ENCODE measurements at regions not wholly inside any gene's neighbourhood (a gene's known extent, or its start where the extent isn't known, plus 50 kb on each side); places are given as distances from the start of the nearest gene placed in this dataset.
"Not testable (repeated sequence)": the region's sequence is repeated elsewhere in the genome, so short reads cannot be mapped to it uniquely, and the experiment has no call there.

GRCh38 chr2:83016343-83017110 lies 1442.6 kb downstream of the SUCLG1 start:
- no peak for ATAC-seq

GRCh38 chr2:83015900-83016299 lies 1443.2 kb downstream of the SUCLG1 start:
- ATAC-seq = no peak

DNA sequence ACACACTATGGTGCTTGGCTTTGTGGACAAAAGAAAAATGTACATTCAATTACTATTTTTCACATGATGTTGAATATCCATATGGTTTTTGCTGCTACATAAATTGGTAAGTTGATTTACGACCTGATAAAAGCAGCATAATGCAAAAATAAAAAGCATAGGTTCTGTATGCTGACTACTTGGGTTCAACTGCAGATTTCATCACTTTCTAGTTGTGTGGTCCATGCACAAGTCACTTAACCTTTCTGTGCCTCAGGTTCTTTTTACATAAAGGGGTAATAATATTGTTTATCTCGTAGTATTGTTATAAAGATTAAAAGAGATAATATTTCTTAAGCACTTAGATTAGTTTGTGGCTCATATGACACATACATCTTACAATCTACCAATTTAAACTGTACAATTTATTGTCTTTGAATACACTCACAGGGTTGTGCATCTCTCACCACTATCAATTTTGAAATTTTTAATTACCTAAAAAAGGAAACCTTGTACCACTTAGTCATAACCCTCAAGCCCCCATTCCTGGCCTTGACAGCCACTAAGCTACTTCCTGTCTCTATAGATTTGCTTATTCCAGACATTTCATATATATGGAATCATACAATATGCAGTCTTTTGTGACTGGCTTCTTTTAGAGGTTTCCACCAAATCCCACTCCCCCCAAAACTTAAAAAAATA lies 1443.9 kb downstream of the SUCLG1 start:
- no peak for ATAC-seq

DNA sequence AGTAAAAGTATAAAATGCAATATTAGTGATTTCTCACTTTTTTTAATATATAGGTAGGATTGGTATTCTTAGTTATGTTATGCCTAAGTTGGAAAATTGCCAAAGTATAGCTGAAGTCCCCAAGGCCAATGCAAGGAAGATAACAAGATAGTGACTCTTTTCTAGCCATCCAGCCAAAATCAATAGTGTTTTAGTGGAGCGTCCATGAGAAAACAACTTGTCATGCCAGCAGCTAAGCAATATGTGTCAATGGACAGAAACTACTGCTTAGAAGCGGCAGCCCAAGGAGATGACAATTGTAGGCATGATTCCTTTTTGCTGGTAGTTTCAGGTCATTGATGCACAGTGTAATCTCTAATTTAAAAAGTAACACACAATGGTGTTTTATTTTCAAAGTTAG lies 1444.6 kb downstream of the SUCLG1 start:
- ATAC-seq = no peak

DNA sequence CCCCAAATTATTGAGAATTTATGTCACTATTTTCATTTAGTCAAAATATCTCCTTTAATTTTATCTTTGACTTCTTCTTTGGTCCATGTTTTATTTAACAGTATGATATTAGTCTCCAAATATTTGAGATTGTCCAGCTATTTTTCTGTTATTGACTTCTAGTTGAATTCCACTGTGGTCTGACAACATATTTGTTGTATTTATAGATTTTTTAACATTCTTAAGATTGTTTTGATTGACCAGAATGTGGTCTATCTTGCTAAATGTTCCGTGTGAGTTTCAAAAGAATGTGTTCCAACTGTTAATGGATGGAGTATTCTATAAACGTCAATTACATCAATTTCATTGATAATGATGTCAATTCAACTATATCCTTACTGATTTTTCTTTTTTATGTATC lies 1452.1 kb downstream of the SUCLG1 start:
- ATAC-seq = no peak

DNA sequence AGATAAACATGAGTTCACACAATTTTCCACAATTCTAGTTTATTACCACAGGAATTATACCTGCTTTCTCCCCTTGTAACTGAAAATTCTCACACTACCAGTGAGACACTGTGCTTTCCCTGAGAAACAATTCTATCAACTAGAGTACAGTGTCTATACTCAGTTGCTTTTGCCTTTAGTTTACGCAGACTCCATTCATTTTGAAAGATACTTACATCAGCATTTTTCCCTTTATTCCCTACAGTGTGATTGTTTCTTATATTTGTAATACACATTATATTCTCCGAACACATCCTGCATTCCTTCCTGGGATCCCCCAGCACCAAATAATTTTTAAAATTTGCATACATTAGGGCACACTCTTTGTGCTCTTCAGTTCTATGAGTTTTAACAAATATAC lies 1455.5 kb downstream of the SUCLG1 start:
- ATAC-seq = no peak

- no peak for ATAC-seq
These were observed 1456.4 kb downstream of the SUCLG1 start for GRCh38 chr2:83002706-83003105.

- no peak for ATAC-seq
These were observed 1460.3 kb downstream of the SUCLG1 start for GRCh38 chr2:82998781-82999180.

- ATAC-seq = no peak
These were observed 1462.9 kb downstream of the SUCLG1 start for GRCh38 chr2:82996217-82996616.

DNA sequence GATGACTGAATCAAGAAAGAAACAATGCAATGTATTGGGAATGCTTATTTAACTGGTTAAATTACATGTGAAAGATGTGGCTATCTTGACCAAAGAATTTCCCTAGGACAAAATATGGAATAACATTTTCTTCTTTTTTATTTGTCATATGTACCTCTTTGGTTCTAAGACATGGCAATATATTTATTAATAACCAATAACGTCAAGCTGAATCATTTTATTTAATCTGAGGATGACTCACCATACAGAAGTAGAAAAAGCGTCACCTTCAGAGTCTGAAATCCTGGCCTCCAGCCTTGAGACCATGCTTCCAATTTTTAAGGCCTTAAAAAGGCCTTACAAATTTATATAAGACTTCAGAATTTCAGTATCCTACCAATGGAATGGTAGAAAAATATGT lies 1464.9 kb downstream of the SUCLG1 start:
- no peak for ATAC-seq

GRCh38 chr2:82993609-82994008 lies 1465.5 kb downstream of the SUCLG1 start:
- peak; percentile 99 for ATAC-seq

DNA sequence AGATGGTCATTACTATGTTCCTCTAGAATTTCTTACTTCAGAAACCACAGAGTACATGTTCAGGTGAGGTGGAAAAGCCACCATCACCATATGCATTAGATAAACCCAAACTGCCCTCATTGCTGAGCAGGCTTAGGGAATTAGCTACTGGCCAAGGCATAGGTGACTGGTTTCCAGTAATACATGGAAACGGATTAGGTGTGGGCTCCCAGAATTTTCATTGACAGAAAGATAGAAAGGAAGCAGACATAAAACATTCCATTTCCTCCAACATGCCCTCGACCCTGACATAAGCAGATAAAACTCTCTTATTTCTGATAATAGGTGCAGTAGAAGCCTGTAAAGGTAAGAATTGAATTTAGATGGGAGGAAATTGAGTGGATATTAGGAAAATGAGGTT lies 1466.1 kb downstream of the SUCLG1 start:
- ATAC-seq = no peak

DNA sequence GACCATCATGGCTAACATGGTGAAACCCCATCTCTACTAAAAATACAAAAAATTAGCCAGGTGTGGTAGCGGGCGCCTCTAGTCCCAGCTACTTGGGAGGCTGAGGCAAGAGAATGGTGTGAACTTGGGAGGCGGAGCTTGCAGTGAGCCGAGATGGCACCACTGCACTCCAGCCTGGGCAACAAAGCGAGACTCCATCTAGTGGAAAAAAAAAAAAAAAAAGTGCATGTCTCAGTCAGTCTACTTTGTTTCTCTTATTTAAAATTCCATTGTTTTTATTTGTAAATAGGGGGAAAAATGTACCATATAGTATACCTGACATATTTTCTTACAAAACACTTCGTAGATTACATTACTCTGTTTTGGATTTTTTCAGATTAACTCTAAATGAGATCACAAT lies 1471.4 kb downstream of the SUCLG1 start:
- ATAC-seq = not testable (repeated sequence)

DNA sequence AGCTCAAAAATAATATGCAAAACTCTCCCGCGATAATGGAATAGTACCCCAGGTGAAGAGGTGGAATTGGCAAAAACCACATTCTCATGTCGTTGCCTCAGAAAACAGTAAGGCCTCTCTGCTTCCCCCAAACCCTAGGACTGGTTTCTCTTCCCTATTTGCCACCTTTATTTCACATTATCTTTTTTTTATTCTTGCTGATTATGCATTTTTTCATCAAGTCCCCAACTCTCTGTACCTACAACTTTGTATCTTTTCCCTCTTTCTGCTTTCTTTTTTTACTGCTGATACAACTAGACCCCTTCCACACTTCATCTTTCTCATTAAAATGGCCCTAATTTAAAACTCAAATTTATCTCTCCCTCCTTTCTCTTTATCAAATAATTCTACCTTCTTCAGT lies 1472.2 kb downstream of the SUCLG1 start:
- no peak for ATAC-seq

- ATAC-seq = no peak
These were observed 1473.4 kb downstream of the SUCLG1 start for GRCh38 chr2:82985572-82986197.

DNA sequence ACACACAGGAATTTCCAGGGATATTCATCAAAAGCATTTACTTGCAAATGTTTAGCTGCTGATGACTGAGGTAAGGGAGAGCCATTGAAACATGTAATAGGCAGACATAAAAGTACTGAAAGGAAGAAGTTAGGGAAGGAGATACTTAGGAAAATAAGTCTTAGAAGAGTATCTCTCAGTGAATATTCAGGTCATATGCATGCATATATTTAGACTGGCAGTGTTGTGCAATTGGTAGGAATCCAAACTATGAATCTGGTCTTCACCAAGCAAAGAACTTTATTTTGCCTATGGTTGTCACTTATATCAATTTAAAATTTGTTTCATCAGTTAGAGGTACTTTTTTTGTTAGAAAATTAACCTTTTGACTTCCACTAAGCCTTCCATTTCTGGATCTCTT lies 1490.7 kb downstream of the SUCLG1 start:
- ATAC-seq = no peak

DNA sequence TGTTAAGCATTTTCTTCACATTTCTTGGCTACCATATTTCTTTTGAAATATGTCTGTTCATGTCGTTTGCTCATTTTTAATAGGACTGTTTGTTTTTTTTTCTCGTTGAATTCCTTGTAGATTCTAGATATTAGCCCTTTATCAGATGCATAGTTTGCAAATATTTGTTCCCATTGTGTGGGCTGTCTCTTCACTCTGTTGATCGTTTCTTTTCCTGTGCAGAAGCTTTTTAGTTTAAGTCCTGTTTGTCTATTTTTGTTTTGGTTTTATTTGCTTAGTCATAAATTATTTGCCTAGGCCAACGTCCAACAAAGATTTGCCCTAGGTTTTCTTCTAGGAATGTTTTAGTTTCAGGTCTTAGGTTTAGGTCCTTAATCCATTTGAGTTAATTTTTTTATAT lies 1494.7 kb downstream of the SUCLG1 start:
- no peak for ATAC-seq

- no peak for ATAC-seq
These were observed 1499.4 kb downstream of the SUCLG1 start for GRCh38 chr2:82959727-82960126.

- ATAC-seq = no peak
These were observed 1504.2 kb downstream of the SUCLG1 start for GRCh38 chr2:82954868-82955267.

DNA sequence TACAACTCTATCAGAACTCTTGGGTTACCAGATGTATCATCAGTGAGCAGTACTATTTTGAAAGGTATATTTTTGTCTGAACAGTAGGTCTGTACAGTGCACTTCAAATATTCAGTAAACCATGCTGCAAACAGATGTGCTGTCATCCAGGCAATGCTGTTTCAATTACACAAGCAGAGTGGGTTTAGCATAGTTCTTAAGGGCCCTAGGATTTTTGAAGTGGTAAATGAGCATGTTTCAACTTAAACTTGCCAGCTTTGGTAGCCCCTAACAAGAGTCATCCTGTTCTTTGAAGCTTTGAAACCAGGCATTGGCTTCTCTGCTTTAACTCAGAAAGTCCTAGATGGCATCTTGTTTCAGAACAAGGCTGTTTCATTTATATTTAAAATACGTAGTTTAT lies 1519.9 kb downstream of the SUCLG1 start:
- no peak for ATAC-seq

- not testable (repeated sequence) for ATAC-seq
These were observed 1520.7 kb downstream of the SUCLG1 start for GRCh38 chr2:82938321-82938845.

DNA sequence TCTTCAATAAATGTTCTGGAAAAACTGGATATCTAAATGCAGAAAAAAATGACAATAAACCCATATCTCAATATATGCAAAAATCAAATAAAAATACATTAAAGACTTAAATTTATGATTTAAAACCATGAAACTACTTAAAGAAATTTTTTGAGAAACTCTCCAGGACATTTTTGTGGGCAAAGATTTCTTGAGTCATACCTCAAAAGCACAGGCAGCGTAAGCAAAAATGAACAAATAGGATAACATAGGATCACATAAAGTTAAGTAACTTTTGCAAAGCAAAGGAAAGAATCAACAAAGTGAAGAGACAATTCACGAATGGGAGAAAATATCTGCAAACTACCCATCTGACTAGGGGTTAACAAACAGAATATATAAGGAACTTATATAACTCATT lies 1545.5 kb downstream of the SUCLG1 start:
- ATAC-seq = no peak

- ATAC-seq = no peak
These were observed 1563.0 kb downstream of the SUCLG1 start for GRCh38 chr2:82896117-82896516.

DNA sequence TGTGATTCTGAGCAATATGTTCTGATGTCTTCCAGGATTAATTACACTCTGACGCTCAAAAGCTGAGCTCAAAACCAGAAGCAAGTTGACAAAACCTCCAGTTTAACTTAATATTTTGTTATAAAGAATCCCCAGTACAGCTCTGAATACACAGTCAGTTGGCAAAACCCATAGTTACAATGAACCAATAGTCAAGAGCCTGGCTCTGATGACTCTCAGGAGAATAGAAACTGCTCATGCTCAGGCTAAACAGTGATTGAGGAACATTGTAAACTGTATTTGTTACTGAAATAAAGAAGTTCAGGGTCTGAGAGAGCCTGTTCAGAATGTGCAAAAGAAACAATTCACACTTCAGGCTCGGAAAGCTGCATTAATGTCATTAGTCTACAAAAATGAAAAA lies 1565.9 kb downstream of the SUCLG1 start:
- no peak for ATAC-seq
